ENCODE measurements at regions not wholly inside any gene's neighbourhood (a gene's known extent, or its start where the extent isn't known, plus 50 kb on each side); places are given as distances from the start of the nearest gene placed in this dataset.

DNA sequence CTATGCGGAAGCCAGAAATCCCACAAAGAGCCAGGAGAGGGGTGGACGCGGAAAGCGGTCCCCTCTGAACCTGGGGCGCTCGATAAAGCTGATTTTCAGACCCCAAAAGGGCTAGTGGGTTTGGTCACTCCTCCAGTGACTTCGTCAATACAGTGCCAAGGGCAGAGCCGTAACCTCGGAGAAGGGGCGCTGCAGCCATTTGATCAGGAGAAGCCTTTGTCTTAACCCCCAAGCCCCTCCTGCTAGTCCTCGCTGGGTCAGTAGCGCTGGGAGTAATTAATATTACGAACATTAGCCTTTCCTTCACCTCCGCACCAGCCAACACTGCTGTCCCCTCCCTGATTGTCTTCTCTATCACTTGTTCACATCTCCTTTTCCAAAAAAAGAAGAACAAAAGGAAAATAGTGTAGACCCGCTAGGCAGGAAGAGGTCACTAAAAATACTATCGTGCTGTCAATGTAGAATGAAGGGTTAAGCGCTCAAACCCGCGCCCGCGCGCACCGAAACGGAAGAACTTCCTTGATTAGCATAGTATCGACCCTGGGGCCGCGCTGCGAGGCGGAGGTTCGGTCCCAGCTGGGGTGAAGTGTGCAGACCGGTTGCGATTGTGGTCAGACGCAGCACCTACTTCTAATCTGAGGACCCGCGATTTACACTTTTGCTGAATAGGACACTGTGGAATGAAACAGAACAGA lies 63.2 kb upstream of the MAPRE2 start:
- 0% methylated on average over 15 of the region's 35 CpGs; no CpG with 5 or more reads in 1 of the 2 experiments for WGBS, 2 experiments (ENCODE audit: extremely low coverage in 2 of 2, insufficient read length in 1 of 2)
- Histone ChIP-seq H4K20me1 (ENCODE audit: insufficient read depth, low read length) (no peaks in the 10 kb centered on the region; the same call in 1 of the 2 replicates), H2BK120ac (ENCODE audit: low read depth, low read length) (no peak overlapping the region), H3K4me3 (ENCODE audit: insufficient read depth, low read depth, low read length) (peak overlapping the region; percentile 73), H3K23ac (ENCODE audit: low read depth, low read length) (peak overlapping the region; percentile 39), H3K4me2 (ENCODE audit: low read depth, low read length) (peak overlapping the region; percentile 88), H3K9ac (ENCODE audit: low read depth, low read length) (peak overlapping the region; percentile 7; the same call in 1 of the 2 replicates), H2AK9ac (replicated peaks; ENCODE audit: low read depth, low read length, poor library complexity) (peak overlapping the region; percentile 47), H2AFZ (replicated peaks; ENCODE audit: low read length, poor library complexity) (peak overlapping the region; percentile 93), H3K36me3 (ENCODE audit: control insufficient read depth, insufficient read depth, low read length) (no peaks in the 10 kb centered on the region), H3K18ac (ENCODE audit: low read depth, low read length) (no peak overlapping the region), H2BK20ac (ENCODE audit: low read depth, low read length) (peak overlapping the region; percentile 31; the same call in 1 of the 2 replicates), H2BK15ac (ENCODE audit: low read depth, low read length) (no peak overlapping the region), H3K27ac (ENCODE audit: insufficient read depth, low read length) (no peak overlapping the region), H3K9me1 (ENCODE audit: insufficient read depth, low read length) (no peaks in the 10 kb centered on the region), H3K27me3 (ENCODE audit: control insufficient read depth, insufficient read depth, low read length) (peaks cover 21% of the 10 kb centered on the region), H3K14ac (replicated peaks; ENCODE audit: low read depth, low read length) (peak overlapping the region; percentile 49), H4K8ac (ENCODE audit: low read depth in 2 of 2, low read length in 2 of 2) (peak overlapping the region in 1 of 2 experiments; percentile 11; a peak in 1 of 4 replicates), H3K9me3 (ENCODE audit: control insufficient read depth, insufficient read depth, low read length) (no peaks in the 10 kb centered on the region), H2BK5ac (ENCODE audit: low read depth, low read length, poor library complexity, severe bottlenecking) (no peak overlapping the region), H4K5ac (ENCODE audit: low read depth, low read length) (no peak overlapping the region), H3K56ac (ENCODE audit: extremely low read depth, insufficient read depth, low read length) (no peak overlapping the region), H3K4ac (ENCODE audit: low read depth, low read length) (no peak overlapping the region), H3K4me1 (ENCODE audit: control insufficient read depth, insufficient read depth, low read length) (no peaks in the 10 kb centered on the region), H4K91ac (ENCODE audit: insufficient read depth, low read depth, low read length) (no peak overlapping the region), H3K79me1 (ENCODE audit: low read depth in 1 of 2, low read length in 2 of 2) (no peaks in the 10 kb centered on the region), H2AK5ac (ENCODE audit: low read depth, low read length) (no peak overlapping the region)
- DNase-seq (peak; percentile 5), ATAC-seq (ENCODE audit: low read depth) (peak; percentile 9; the same call in 1 of the 2 replicates)
- dilution Hi-C loops (cut with HindIII; ENCODE audit: low sequenced_read_pairs, unreplicated experiment), result no loop called here
- TF ChIP-seq CEBPB (IDR thresholded peaks at IDR 0.05; ENCODE audit: low read depth, low read length), result no peak
- no peak for TF ChIP-seq FOS (IDR thresholded peaks at IDR 0.05; ENCODE audit: low read depth, low read length)
- no peak for TF ChIP-seq SMC3 (IDR thresholded peaks at IDR 0.05; ENCODE audit: low read depth, low read length)
- TF ChIP-seq RCOR1 (IDR thresholded peaks at IDR 0.05; ENCODE audit: insufficient replicate concordance, low read length), result no peak
- TF ChIP-seq NFE2L2 (IDR thresholded peaks at IDR 0.05; ENCODE audit: low read depth, low read length), result no peak
- no peak for TF ChIP-seq POLR2A (IDR thresholded peaks at IDR 0.05; ENCODE audit: low read depth, low read length)
- TF ChIP-seq, protein P1, sequence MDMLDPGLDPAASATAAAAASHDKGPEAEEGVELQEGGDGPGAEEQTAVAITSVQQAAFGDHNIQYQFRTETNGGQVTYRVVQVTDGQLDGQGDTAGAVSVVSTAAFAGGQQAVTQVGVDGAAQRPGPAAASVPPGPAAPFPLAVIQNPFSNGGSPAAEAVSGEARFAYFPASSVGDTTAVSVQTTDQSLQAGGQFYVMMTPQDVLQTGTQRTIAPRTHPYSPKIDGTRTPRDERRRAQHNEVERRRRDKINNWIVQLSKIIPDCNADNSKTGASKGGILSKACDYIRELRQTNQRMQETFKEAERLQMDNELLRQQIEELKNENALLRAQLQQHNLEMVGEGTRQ (IDR thresholded peaks at IDR 0.05; ENCODE audit: low read depth, low read length), result no peak
- TF ChIP-seq MAZ (IDR thresholded peaks at IDR 0.05; ENCODE audit: borderline replicate concordance, low read depth, low read length), result no peak
- TF ChIP-seq RAD21 (IDR thresholded peaks at IDR 0.05; ENCODE audit: low read length), result no peak
- TF ChIP-seq BHLHE40 (IDR thresholded peaks at IDR 0.05; ENCODE audit: low read depth, low read length), result no peak
- TF ChIP-seq, protein P2, sequence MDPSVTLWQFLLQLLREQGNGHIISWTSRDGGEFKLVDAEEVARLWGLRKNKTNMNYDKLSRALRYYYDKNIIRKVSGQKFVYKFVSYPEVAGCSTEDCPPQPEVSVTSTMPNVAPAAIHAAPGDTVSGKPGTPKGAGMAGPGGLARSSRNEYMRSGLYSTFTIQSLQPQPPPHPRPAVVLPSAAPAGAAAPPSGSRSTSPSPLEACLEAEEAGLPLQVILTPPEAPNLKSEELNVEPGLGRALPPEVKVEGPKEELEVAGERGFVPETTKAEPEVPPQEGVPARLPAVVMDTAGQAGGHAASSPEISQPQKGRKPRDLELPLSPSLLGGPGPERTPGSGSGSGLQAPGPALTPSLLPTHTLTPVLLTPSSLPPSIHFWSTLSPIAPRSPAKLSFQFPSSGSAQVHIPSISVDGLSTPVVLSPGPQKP (IDR thresholded peaks at IDR 0.05; ENCODE audit: borderline replicate concordance, low read depth, low read length), result no peak
- no peak for TF ChIP-seq MXI1 (IDR thresholded peaks at IDR 0.05; ENCODE audit: borderline replicate concordance, low read depth, low read length)
- no peak for TF ChIP-seq RFX5 (IDR thresholded peaks at IDR 0.05; ENCODE audit: low read depth, low read length)
- TF ChIP-seq, protein P3, sequence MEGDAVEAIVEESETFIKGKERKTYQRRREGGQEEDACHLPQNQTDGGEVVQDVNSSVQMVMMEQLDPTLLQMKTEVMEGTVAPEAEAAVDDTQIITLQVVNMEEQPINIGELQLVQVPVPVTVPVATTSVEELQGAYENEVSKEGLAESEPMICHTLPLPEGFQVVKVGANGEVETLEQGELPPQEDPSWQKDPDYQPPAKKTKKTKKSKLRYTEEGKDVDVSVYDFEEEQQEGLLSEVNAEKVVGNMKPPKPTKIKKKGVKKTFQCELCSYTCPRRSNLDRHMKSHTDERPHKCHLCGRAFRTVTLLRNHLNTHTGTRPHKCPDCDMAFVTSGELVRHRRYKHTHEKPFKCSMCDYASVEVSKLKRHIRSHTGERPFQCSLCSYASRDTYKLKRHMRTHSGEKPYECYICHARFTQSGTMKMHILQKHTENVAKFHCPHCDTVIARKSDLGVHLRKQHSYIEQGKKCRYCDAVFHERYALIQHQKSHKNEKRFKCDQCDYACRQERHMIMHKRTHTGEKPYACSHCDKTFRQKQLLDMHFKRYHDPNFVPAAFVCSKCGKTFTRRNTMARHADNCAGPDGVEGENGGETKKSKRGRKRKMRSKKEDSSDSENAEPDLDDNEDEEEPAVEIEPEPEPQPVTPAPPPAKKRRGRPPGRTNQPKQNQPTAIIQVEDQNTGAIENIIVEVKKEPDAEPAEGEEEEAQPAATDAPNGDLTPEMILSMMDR (conservative IDR thresholded peaks at IDR 0.05; ENCODE audit: low read depth, low read length), result no peak
- no peak for TF ChIP-seq MAFK (IDR thresholded peaks at IDR 0.05; ENCODE audit: low read depth, low read length)
- TF ChIP-seq CHD1 (IDR thresholded peaks at IDR 0.05; ENCODE audit: low read depth, low read length), result no peak
- in situ Hi-C loops (cut with MboI; ENCODE audit: low sequenced_read_pairs), result no loop called here
- POLR2A ChIA-PET (ENCODE audit: unreplicated experiment), result no interaction called here
- intact Hi-C loops (cut with micrococcal nuclease), result loop anchor here (2.0 to 10.0 kb wide), 4 partner anchors 64 to 383 kb away; partner anchors contain the start of gene MAPRE2
- CTCF ChIA-PET, result no interaction called here
- no TSS peak for BruUV-seq (replicated peaks)
